ENCODE measurements at regions not wholly inside any gene's neighbourhood (a gene's known extent, or its start where the extent isn't known, plus 50 kb on each side); places are given as distances from the start of the nearest gene placed in this dataset.

DNA sequence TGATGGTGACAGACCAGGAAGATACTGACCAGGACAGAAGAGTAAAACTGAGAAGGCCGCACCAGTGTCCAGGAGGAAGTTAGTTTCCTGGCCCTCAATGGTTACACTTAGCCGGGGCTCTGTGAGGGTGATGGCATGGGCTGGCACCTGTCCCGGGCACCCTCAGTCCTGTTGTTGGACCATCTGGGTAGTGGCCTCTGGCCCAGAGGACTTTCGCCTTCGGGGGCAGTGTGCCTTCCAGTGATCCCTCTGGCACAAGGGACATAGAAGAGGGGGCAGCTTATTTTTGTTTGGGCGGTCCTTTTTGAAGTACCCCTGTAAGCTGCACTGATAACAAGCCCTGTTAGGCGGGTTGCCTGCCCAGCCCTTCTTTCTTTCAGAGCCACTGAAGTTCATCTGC lies 1108.6 kb downstream of the TAF11L14 start:
- Histone ChIP-seq H3K36me3 (ENCODE audit: insufficient read depth, insufficient read length, low read length) (no peaks in the 10 kb centered on the region), H3K9me3 (ENCODE audit: insufficient read depth, low read length) (peaks cover 19% of the 10 kb centered on the region), H3K4me3 (ENCODE audit: insufficient read length, low read depth) (no peak overlapping the region), H3K4me1 (ENCODE audit: insufficient read depth, insufficient read length) (no peaks in the 10 kb centered on the region), H3K9ac (ENCODE audit: insufficient read length, low read depth) (no peak overlapping the region), H3K27me3 (ENCODE audit: insufficient read depth, insufficient read length) (no peaks in the 10 kb centered on the region)
- no peak for DNase-seq (ENCODE audit: low read depth, low spot score)
- no peak for TF ChIP-seq YY1 (IDR thresholded peaks at IDR 0.05; ENCODE audit: insufficient read depth, insufficient read length)
- TF ChIP-seq ZNF274 (IDR thresholded peaks at IDR 0.05; ENCODE audit: low read depth, low read length): no peak
- no peak for TF ChIP-seq SUZ12 (IDR thresholded peaks at IDR 0.05; ENCODE audit: extremely low read depth, insufficient read depth, insufficient read length)

DNA sequence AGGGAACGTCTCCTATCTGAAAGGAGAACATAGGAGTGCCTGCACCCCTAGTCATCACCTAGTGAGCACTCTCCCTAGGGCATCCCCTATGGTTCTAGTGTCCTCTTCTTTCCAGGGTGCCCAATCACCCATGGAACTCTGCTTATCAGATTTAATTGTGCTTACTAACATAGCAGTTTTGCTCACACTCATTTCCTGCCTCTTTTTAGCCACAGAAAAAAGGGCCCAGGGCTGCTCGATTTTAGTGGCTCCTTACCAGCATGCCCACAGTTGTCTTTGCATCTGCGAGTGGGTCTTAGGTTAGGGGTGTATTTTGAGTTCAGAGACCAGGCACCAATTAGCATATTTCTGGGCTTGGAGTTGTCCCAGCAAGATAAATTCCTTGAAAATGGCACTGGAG lies 1110.2 kb downstream of the TAF11L14 start:
- H3K9ac ChIP-seq (ENCODE audit: insufficient read length, low read depth): no peak overlapping the region

DNA sequence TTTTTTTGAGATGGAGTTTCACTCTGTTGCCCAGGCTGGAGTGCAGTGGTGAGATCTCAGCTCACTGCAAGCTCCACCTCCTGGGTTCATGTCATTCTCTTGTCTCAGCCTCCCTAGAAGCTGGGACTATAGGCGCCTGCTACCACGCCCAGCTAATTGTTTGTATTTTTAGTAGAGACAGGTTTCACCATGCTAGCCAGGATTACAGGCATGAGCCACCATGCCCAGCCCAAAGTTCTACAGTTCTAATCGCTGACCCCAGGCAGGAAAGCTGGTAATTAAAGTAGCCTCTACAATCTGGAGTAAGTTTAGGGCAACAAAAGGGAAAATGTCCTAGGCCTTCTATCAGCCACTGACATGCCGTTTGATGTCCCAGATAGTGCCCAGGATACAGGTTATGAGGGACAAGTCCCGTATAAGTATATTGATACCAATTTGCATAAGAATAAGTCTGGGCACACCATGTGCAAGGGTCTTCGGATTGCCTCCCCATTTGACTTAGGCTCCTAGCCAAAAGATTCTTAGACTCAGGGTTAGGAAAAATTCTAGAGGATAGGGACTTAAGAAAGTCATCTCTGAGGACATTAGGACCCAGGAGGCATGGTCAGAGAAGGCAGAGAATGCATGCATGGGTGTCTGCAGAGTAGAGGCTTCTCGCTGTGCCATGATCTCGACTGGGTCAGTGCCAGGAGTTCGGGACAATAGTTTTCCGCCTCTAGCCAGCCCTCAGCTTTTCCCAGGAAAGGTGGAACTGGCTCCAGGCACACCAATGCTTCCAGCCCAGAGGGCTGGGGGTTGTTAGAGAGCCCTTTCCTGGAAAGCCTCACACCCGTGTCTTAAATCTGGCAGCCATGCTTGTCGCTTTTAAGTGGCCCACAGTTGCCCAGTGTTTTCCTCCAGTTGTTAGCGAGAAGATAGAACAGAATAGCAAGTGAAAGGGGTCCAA lies 1111.1 kb downstream of the TAF11L14 start:
- TF ChIP-seq ZNF274 (IDR thresholded peaks at IDR 0.05; ENCODE audit: low read depth, low read length) (no peak), SUZ12 (IDR thresholded peaks at IDR 0.05; ENCODE audit: extremely low read depth, insufficient read depth, insufficient read length) (no peak), YY1 (IDR thresholded peaks at IDR 0.05; ENCODE audit: insufficient read depth, insufficient read length) (no peak)
- Histone ChIP-seq H3K36me3 (ENCODE audit: insufficient read depth, insufficient read length, low read length) (no peaks in the 10 kb centered on the region), H3K9ac (ENCODE audit: insufficient read length, low read depth) (no peak overlapping the region), H3K9me3 (ENCODE audit: insufficient read depth, low read length) (peaks cover 19% of the 10 kb centered on the region), H3K4me1 (ENCODE audit: insufficient read depth, insufficient read length) (no peaks in the 10 kb centered on the region), H3K4me3 (ENCODE audit: insufficient read length, low read depth) (no peak overlapping the region), H3K27me3 (ENCODE audit: insufficient read depth, insufficient read length) (no peaks in the 10 kb centered on the region)
- DNase-seq (ENCODE audit: low read depth, low spot score): no peak

More for the DNA sequence above, 1110.2 kb downstream of the TAF11L14 start:
- no peak overlapping the region for H3K4me3 ChIP-seq (ENCODE audit: insufficient read length, low read depth)
- H3K4me1 ChIP-seq (ENCODE audit: insufficient read depth, insufficient read length): no peaks in the 10 kb centered on the region
- no peak for DNase-seq (ENCODE audit: low read depth, low spot score)
- H3K27me3 ChIP-seq (ENCODE audit: insufficient read depth, insufficient read length): no peaks in the 10 kb centered on the region
- H3K36me3 ChIP-seq (ENCODE audit: insufficient read depth, insufficient read length, low read length): no peaks in the 10 kb centered on the region
- TF ChIP-seq ZNF274 (IDR thresholded peaks at IDR 0.05; ENCODE audit: low read depth, low read length) (no peak), YY1 (IDR thresholded peaks at IDR 0.05; ENCODE audit: insufficient read depth, insufficient read length) (no peak), SUZ12 (IDR thresholded peaks at IDR 0.05; ENCODE audit: extremely low read depth, insufficient read depth, insufficient read length) (no peak)
- H3K9me3 ChIP-seq (ENCODE audit: insufficient read depth, low read length): peaks cover 19% of the 10 kb centered on the region

DNA sequence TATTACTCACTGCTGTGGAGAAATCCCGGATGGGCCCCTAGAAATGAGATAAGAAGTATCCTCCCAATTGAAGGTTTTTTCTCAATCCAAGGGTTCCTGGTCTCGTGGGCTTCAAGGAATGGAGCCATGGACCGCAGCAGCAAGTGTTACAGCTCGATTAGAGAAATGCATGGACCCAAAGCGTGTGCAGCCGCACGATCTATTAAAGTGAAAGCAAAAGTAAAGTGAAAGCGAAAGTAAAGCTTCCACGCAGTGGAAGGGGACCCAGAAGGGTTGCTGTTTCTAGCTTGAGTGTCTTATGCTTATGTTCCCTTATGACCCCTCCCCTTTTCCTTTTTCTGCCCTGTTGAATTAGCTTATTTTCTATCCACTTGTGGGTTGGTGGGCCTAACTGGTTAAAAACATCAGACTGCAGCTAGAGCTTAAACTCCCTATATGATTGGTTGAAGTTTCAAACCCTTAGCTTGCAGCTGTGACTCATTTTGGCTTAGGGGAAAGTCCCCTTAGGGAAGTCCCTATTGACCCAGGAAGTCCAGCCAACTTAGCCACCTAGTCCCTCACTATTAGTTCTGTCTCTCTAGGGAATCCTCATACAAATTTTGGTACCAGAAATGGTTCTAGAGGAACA lies 1111.8 kb downstream of the TAF11L14 start:
- Histone ChIP-seq H3K4me3 (ENCODE audit: insufficient read length, low read depth) (no peak overlapping the region), H3K27me3 (ENCODE audit: insufficient read depth, insufficient read length) (no peaks in the 10 kb centered on the region)

DNA sequence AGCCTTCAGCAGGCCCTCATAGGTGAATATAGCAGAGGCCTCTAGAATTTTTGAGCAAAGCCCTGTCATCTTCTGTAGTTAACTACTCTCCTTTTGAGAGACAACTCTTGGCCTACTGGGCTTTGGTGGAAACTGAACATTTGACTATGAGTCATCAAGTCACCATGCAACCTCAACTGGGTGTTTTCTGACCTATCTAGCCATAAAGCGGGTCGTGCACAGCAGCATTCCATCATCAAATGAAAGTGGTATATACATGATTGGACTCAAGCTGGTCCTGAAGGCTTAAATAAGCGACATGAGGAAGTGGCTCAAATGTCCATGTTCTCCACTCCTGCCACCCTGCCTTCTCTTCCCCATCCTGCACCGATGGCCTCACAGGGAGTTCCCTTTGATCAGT lies 1115.5 kb downstream of the TAF11L14 start:
- TF ChIP-seq ZNF274 (IDR thresholded peaks at IDR 0.05; ENCODE audit: low read depth, low read length) (no peak), SUZ12 (IDR thresholded peaks at IDR 0.05; ENCODE audit: extremely low read depth, insufficient read depth, insufficient read length) (no peak)

More for the DNA sequence above, 1111.8 kb downstream of the TAF11L14 start:
- Histone ChIP-seq H3K36me3 (ENCODE audit: insufficient read depth, insufficient read length, low read length) (no peaks in the 10 kb centered on the region), H3K4me1 (ENCODE audit: insufficient read depth, insufficient read length) (no peaks in the 10 kb centered on the region), H3K9ac (ENCODE audit: insufficient read length, low read depth) (no peak overlapping the region), H3K9me3 (ENCODE audit: insufficient read depth, low read length) (peaks cover 19% of the 10 kb centered on the region)
- TF ChIP-seq SUZ12 (IDR thresholded peaks at IDR 0.05; ENCODE audit: extremely low read depth, insufficient read depth, insufficient read length) (no peak), YY1 (IDR thresholded peaks at IDR 0.05; ENCODE audit: insufficient read depth, insufficient read length) (no peak)
- no peak for DNase-seq (ENCODE audit: low read depth, low spot score)

DNA sequence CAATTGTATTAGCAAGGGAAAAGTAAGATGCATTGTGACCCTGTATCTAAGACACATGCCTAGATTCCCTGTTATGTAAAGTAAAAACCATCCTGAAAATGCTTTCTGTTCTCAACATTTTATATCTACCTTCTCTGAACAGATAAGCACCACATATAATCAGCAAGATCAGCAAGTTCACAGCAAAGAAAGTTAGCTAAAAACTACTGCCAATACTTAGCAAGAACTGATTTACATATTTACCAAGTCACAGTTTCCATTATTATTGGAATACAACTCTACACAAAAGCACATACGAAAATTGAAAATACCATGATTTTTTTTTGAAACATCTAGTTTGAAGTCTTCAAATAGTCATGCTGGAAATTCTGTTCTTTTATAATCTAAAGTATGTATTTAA lies 1118.1 kb downstream of the TAF11L14 start:
- no peak for TF ChIP-seq YY1 (IDR thresholded peaks at IDR 0.05; ENCODE audit: insufficient read depth, insufficient read length)
- no peak for DNase-seq (ENCODE audit: low read depth, low spot score)

More for the DNA sequence above, 1115.5 kb downstream of the TAF11L14 start:
- Histone ChIP-seq H3K36me3 (ENCODE audit: insufficient read depth, insufficient read length, low read length) (no peaks in the 10 kb centered on the region), H3K27me3 (ENCODE audit: insufficient read depth, insufficient read length) (no peaks in the 10 kb centered on the region), H3K4me1 (ENCODE audit: insufficient read depth, insufficient read length) (no peaks in the 10 kb centered on the region), H3K4me3 (ENCODE audit: insufficient read length, low read depth) (no peak overlapping the region), H3K9ac (ENCODE audit: insufficient read length, low read depth) (no peak overlapping the region), H3K9me3 (ENCODE audit: insufficient read depth, low read length) (peaks cover 5% of the 10 kb centered on the region; the same call in 1 of the 2 replicates)
- DNase-seq (ENCODE audit: low read depth, low spot score): no peak

DNA sequence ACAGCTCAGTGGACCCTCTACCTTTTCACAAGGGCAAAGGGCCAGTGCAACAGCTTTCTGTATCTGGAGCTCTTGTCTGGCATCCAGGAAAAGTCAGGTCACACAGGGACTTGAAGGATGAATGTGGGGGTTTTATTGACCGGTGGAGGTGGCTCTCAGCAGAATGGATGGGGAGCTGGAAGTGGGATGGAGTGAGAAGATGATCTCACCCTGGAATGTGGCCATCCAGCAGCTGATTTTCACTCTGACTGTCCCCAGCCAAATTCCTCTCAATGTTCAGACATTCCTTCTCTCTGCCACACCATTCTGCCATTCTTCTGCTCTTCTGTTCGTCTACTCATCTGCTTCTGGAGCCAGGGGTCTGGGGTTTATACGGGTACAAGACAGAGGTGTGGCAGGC lies 1119.9 kb downstream of the TAF11L14 start:
- TF ChIP-seq YY1 (IDR thresholded peaks at IDR 0.05; ENCODE audit: insufficient read depth, insufficient read length): no peak
- TF ChIP-seq SUZ12 (IDR thresholded peaks at IDR 0.05; ENCODE audit: extremely low read depth, insufficient read depth, insufficient read length): no peak
- TF ChIP-seq ZNF274 (IDR thresholded peaks at IDR 0.05; ENCODE audit: low read depth, low read length): no peak
- H3K9me3 ChIP-seq (ENCODE audit: insufficient read depth, low read length): no peaks in the 10 kb centered on the region; the same call in 1 of the 2 replicates
- H3K4me1 ChIP-seq (ENCODE audit: insufficient read depth, insufficient read length): no peaks in the 10 kb centered on the region
- no peak for DNase-seq (ENCODE audit: low read depth, low spot score)
- H3K4me3 ChIP-seq (ENCODE audit: insufficient read length, low read depth): no peak overlapping the region
- no peaks in the 10 kb centered on the region for H3K36me3 ChIP-seq (ENCODE audit: insufficient read depth, insufficient read length, low read length)
- no peaks in the 10 kb centered on the region for H3K27me3 ChIP-seq (ENCODE audit: insufficient read depth, insufficient read length)
- no peak overlapping the region for H3K9ac ChIP-seq (ENCODE audit: insufficient read length, low read depth)

More for the DNA sequence above, 1118.1 kb downstream of the TAF11L14 start:
- Histone ChIP-seq H3K27me3 (ENCODE audit: insufficient read depth, insufficient read length) (no peaks in the 10 kb centered on the region), H3K9ac (ENCODE audit: insufficient read length, low read depth) (no peak overlapping the region), H3K4me3 (ENCODE audit: insufficient read length, low read depth) (no peak overlapping the region), H3K4me1 (ENCODE audit: insufficient read depth, insufficient read length) (no peaks in the 10 kb centered on the region), H3K9me3 (ENCODE audit: insufficient read depth, low read length) (no peaks in the 10 kb centered on the region; the same call in 1 of the 2 replicates), H3K36me3 (ENCODE audit: insufficient read depth, insufficient read length, low read length) (no peaks in the 10 kb centered on the region)

Measured in NT2/D1 (cell line).